ENCODE measurements at regions not wholly inside any gene's neighbourhood (a gene's known extent, or its start where the extent isn't known, plus 50 kb on each side); places are given as distances from the start of the nearest gene placed in this dataset.

- intact Hi-C loops (cut with DNase I) = no loop called here
- H3K9me3 ChIP-seq = no peaks in the 10 kb centered on the region
- H3K4me1 ChIP-seq = no peaks in the 10 kb centered on the region
- WGBS, 3 donors = 78 to 85% (median 84%) methylated on average over 6 of the region's 6 CpGs
- H3K27ac ChIP-seq = no peak overlapping the region
- no peaks in the 10 kb centered on the region for H3K27me3 ChIP-seq (ENCODE audit: insufficient read depth in 3 of 3, low read length in 2 of 3)
- no peak for DNase-seq
- no peak overlapping the region for H3K4me3 ChIP-seq
- TF ChIP-seq, protein P1, sequence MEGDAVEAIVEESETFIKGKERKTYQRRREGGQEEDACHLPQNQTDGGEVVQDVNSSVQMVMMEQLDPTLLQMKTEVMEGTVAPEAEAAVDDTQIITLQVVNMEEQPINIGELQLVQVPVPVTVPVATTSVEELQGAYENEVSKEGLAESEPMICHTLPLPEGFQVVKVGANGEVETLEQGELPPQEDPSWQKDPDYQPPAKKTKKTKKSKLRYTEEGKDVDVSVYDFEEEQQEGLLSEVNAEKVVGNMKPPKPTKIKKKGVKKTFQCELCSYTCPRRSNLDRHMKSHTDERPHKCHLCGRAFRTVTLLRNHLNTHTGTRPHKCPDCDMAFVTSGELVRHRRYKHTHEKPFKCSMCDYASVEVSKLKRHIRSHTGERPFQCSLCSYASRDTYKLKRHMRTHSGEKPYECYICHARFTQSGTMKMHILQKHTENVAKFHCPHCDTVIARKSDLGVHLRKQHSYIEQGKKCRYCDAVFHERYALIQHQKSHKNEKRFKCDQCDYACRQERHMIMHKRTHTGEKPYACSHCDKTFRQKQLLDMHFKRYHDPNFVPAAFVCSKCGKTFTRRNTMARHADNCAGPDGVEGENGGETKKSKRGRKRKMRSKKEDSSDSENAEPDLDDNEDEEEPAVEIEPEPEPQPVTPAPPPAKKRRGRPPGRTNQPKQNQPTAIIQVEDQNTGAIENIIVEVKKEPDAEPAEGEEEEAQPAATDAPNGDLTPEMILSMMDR (IDR thresholded peaks at IDR 0.05) = no peak
- no peak for ATAC-seq
- no peaks in the 10 kb centered on the region for H3K36me3 ChIP-seq (ENCODE audit: insufficient read depth in 1 of 2, low read depth in 1 of 2)
Observed at GRCh38 chr13:60973529-60973928, 442.1 kb downstream of the PCDH20 start.

DNA sequence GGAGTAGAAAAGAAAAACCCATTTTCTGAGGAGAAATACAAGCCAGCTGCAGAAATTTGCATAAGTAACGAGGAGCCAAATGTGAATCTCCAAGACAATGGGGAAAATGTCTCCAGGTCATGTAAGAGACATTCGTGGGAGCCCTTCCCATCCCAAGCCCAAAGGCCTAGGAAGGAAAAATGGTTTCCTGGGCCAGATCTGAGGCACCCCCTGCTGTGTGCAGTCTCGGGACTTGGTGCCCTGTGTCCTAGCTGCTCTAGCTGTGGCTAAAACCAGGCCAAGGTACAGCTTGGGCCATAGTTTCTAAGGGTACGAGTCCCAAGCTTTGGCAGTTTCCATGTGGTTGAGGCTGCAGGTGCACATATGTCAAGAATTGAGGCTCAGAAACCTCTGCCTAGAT, 444.9 kb downstream of the PCDH20 start:
- 29 to 39% (median 38%) methylated on average over 4 of the region's 4 CpGs for WGBS, 3 donors
- H3K27ac ChIP-seq = no peak overlapping the region
- H3K4me1 ChIP-seq = no peaks in the 10 kb centered on the region
- no peaks in the 10 kb centered on the region for H3K9me3 ChIP-seq
- no peaks in the 10 kb centered on the region for H3K36me3 ChIP-seq (ENCODE audit: insufficient read depth in 1 of 2, low read depth in 1 of 2)
- H3K4me3 ChIP-seq = no peak overlapping the region
- DNase-seq (no peak), ATAC-seq (no peak)
- intact Hi-C loops (cut with DNase I) = no loop called here
- TF ChIP-seq, protein P1 (IDR thresholded peaks at IDR 0.05) = no peak
- H3K27me3 ChIP-seq (ENCODE audit: insufficient read depth in 3 of 3, low read length in 2 of 3) = no peaks in the 10 kb centered on the region

DNA sequence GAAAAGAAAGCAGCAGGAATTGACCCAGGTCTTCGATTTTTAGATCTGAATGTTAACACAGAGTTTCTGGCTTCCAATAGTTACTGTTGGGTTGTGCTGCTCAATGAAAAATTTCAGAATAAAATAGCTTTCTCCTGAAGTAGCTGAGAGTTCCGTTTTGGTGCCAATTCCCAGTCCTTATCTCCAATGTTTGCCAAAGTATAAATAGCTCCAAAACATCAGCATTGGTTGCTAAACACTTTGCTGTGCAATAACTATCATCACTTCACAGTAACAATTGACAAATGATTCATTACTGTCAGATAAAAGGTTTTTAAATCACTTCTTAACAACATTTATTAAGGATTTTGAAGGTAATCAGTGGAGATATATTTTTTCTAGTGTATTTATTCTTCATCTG, 446.0 kb downstream of the PCDH20 start:
- TF ChIP-seq, protein P1 (IDR thresholded peaks at IDR 0.05) = no peak
- H3K9me3 ChIP-seq = no peaks in the 10 kb centered on the region
- WGBS, 3 donors = 24 to 33% (median 27%) methylated on average over 2 of the region's 2 CpGs
- no peaks in the 10 kb centered on the region for H3K36me3 ChIP-seq (ENCODE audit: insufficient read depth in 1 of 2, low read depth in 1 of 2)
- H3K4me1 ChIP-seq = no peaks in the 10 kb centered on the region
- intact Hi-C loops (cut with DNase I) = no loop called here
- ATAC-seq (no peak), DNase-seq (no peak)
- no peaks in the 10 kb centered on the region for H3K27me3 ChIP-seq (ENCODE audit: insufficient read depth in 3 of 3, low read length in 2 of 3)
- H3K27ac ChIP-seq = no peak overlapping the region
- H3K4me3 ChIP-seq = no peak overlapping the region

GRCh38 chr13:60959427-60959826, 456.2 kb downstream of the PCDH20 start:
- no peak overlapping the region for H3K27ac ChIP-seq
- ATAC-seq = no peak
- no peak overlapping the region for H3K4me3 ChIP-seq
- H3K4me1 ChIP-seq = no peaks in the 10 kb centered on the region
- intact Hi-C loops (cut with DNase I) = no loop called here
- TF ChIP-seq, protein P1 (IDR thresholded peaks at IDR 0.05) = no peak
- WGBS, 3 donors = 69 to 78% (median 75%) methylated on average over 2 of the region's 2 CpGs
- DNase-seq = no peak
- no peaks in the 10 kb centered on the region for H3K27me3 ChIP-seq (ENCODE audit: insufficient read depth in 3 of 3, low read length in 2 of 3)
- H3K36me3 ChIP-seq (ENCODE audit: insufficient read depth in 1 of 2, low read depth in 1 of 2) = no peaks in the 10 kb centered on the region
- H3K9me3 ChIP-seq = no peaks in the 10 kb centered on the region

DNA sequence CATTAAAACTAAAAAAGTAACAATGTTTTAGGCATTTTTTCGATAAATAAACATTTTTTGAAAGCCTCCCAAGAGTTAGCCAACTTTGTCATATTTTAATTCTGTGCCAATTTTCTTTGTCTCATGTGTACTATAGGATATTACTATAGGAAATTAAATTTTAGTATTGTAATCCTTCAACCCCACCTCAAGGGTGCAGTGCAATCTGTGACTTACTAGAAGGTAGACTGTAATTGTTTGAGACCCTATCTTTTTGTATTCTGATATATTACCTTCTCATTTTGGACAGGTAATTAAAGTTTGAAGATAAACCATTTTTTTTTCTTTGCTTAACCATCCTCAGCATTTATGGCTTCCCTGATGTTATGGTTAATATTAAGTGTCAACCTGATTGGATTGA, 457.8 kb downstream of the PCDH20 start:
- no peaks in the 10 kb centered on the region for H3K36me3 ChIP-seq (ENCODE audit: insufficient read depth in 1 of 2, low read depth in 1 of 2)
- TF ChIP-seq, protein P1 (IDR thresholded peaks at IDR 0.05) = no peak
- no peaks in the 10 kb centered on the region for H3K27me3 ChIP-seq (ENCODE audit: insufficient read depth in 3 of 3, low read length in 2 of 3)
- no peaks in the 10 kb centered on the region for H3K4me1 ChIP-seq
- no peak for ATAC-seq
- 36 to 49% (median 45%) methylated on average over 1 of the region's 1 CpG for WGBS, 3 donors
- H3K9me3 ChIP-seq = no peaks in the 10 kb centered on the region
- DNase-seq = no peak
- intact Hi-C loops (cut with DNase I) = no loop called here
- no peak overlapping the region for H3K4me3 ChIP-seq
- H3K27ac ChIP-seq = no peak overlapping the region

Measured in psoas muscle (tissue), 7 donors.